ENCODE measurements at regions not wholly inside any gene's neighbourhood (a gene's known extent, or its start where the extent isn't known, plus 50 kb on each side); places are given as distances from the start of the nearest gene placed in this dataset.

DNA sequence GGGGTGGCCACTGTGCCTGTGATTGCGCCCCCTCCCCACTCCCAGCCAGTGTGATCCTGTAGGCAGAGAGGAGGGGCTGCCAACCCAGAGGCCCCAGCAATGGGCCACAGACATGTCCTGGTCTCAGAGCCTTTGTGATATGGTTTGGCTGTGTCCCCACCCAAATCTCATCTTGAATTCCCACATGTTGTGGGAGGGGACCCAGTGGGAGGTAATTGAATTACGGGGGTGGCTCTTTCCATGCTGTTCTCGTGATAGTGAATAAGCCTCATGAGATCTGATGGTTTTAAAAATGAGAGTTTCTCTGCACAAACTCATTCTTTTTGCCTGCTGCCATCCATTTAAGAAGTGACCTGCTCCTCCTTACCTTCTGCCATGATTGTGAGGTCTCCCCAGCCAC is 56.8 kb upstream of the ZNF469 start:
- no peak for DNase-seq

DNA sequence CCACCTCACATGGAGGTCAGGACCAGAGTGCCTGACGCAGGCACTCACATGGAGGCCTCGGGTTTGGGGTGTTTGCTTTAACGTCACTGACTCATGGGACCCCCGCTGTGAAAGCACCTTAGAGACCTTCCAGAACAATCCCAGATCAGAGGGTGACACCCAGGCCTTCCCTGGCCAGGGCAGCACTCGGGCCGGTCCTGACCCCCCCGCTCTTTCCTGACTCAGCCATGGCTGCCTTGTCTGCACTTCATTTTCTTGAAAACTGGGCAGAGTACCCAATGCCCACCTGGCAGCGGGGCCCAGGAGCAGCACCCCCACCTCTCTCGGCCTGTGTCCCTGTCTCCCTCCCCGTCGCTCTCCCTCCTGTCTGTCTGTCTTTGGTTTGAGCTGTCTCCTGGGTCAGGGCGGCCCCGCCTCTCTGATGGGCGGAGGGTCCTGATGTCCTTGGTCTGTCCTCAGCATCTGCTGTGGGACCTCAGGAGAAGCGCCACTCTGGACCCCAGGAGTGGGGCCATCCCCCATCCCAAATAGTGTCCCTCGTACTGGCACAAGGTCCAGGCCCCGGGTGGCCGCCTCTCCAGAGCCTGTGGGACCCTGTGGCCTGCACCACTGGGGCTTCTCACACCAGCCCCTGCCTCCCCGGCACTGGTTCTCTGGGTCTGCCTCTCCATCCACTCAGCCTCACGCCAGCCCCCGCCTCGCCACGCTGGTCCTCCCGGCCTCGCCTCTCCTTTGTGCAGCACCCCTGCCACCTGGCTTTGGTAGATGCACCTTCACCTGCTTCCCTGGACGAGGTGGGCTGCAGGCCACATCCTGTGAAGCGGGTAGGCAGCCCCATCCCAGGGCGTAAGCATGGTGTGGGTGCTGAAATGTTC is 55.9 kb upstream of the ZNF469 start:
- no peak for DNase-seq

DNA sequence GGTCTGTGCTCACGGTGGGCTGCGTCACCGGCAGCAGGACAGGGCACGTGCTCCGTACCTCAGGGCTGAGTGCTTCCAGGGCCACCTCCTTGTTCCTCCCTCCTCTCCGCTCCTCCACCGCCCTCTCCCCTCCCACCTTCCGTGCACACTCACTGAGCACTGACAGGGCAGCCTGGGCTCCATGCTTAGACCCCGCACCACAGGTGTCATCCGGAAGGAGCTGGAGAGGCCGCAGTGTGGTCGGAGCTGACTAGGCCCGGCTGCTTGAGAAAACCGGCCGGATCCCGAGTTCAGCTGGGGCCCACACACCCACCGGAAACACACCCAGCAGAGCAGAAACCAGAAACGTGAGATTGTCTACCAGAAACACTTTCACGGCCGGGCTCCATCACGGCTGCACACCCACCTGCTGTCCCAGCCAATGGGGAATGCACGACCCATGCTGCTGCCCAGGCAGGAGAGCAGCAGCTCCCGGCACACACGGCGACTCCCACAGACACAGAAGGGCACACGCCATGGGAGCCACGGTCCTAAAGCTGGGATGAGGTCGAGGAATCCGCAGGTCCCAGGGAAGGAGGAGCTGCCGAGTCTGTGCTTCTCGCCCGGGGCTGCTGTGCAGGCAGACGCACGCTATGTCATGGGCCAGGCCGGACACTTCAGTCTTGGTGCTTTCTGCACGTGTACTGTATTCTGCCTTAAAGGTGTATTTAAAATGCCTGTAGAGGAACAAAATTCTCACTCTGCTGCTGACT is 55.0 kb upstream of the ZNF469 start:
- DNase-seq, result no peak

DNA sequence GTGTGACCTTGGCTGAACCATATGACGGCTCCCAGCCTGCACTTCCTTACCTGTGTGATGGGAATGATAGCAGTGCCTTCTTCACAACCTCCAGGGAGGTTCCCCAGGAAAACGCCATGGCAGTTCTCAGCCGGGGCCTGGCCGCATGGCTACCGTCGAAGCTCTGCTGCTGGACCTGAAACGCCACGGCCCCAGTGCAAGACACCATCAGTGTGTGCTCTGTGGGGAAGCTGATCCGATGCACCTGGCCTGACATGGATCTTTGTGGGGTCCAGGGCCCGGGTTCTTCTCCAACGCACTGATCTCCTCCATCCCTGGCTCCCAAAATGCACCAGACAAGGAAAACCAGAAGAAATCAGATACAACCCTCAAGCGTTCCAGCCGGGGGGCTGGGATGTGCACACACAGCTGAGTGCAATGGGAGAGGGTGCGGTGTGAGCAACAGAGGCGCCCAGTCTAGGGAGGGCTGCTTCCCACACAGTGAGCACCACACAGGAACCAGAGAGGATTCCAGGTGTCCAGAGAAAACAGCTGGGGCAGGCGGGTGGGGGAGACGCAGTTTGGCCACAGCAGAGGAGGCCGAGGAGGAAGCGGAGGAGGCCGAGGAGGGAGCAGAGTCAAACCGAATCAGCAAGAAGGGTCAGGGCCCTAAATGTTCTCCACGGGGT is 54.3 kb upstream of the ZNF469 start:
- DNase-seq, result no peak

GRCh38 chr16:88329726-88330700 is 52.7 kb upstream of the ZNF469 start:
- no peak for DNase-seq

- DNase-seq, result no peak
Measured at GRCh38 chr16:88330971-88331890, 51.5 kb upstream of the ZNF469 start.

GRCh38 chr16:88331989-88332920 is 50.5 kb upstream of the ZNF469 start:
- DNase-seq, result peak; percentile 99

DNA sequence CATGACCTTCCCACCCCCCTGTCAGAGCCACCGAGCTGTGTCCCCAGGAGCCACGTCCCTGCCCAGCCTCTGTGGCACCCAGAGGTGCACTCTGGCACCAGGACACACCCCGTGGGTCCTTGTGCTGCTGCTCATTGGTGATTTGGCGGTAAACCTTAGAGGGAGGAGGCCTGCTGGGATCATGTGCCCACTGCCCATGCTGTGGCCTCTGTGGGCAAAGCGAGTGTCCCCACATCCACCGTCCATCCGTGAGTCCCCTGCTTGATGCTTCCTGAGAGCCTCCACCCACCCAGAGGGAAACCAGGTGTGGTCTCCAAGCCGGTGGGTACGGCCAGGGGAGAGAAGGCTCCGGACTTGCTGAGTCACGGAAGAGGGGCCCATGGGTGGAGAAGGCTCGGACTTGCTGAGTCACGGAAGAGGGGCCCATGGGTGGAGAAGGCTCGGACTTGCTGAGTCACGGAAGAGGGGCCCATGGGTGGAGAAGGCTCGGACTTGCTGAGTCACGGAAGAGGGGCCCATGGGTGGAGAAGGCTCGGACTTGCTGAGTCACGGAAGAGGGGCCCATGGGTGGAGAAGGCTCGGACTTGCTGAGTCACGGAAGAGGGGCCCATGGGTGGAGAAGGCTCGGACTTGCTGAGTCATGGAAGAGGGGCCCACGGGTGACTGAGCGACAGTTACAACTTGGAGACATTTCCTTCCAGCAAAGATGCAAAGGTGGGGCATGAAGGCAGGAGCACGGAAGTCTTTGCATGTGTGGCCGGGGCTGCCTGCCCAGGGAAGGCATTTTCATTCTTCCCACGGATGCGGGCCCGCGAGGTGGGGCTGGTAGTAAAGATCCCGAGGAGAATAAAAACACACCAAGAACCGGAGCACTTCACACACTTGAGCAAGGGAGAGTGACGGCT is 49.6 kb upstream of the ZNF469 start:
- DNase-seq, result peak; percentile 62

Data from NCI-H226 (cell line).